Activated CD8-positive, alpha-beta T cell treated with anti-CD3 and anti-CD28 coated beads, Interleukin-2, amount 10 ng/mL, durations not matched to agents 7 days and 5 days (primary cell): ENCODE measurements at regions not wholly inside any gene's neighbourhood (a gene's known extent, or its start where the extent isn't known, plus 50 kb on each side); places are given as distances from the start of the nearest gene placed in this dataset.

Source experiments
- ATAC-seq: fragments of 150-1000 bp; cut with Tn5 transposase; one replicate; pipeline ENCODE4 v1.10.0; 2021; ENCODE audit warnings: moderate library complexity
- CTCF ChIA-PET: fragments of 350-600 bp; sonication (Branson Sonifier 250); formaldehyde crosslinking; loops from one replicate; lab custom pipeline; 2021; ENCODE audit warnings: antibody characterized with exemption; lab: Charles Lee
- POLR2A ChIA-PET: fragments of 350-600 bp; sonication (Branson Sonifier 250); formaldehyde crosslinking; loops from one replicate; lab custom pipeline; 2021; ENCODE audit warnings: antibody characterized with exemption; lab: Charles Lee
- DNase-seq: peaks from one replicate; pipeline ENCODE4 v3.0.0-alpha.2; 2020
- H3K27ac Mint-ChIP-seq: one replicate; pipeline ENCODE4 v1.8.0; 2021; ENCODE audit warnings: mild to moderate bottlenecking, mixed read lengths
- H3K27me3 Mint-ChIP-seq: one replicate; pipeline ENCODE4 v1.8.0; 2021; ENCODE audit warnings: low read depth, mixed read lengths
- H3K36me3 Mint-ChIP-seq: one replicate; pipeline ENCODE4 v1.8.0; 2021; ENCODE audit warnings: low read depth, mixed read lengths
- H3K4me1 Mint-ChIP-seq: one replicate; pipeline ENCODE4 v1.8.0; 2021; ENCODE audit warnings: low read depth, mixed read lengths
- H3K4me3 Mint-ChIP-seq: one replicate; pipeline ENCODE4 v1.8.0; 2021; ENCODE audit warnings: mild to moderate bottlenecking, mixed read lengths
- H3K9me3 Mint-ChIP-seq: one replicate; pipeline ENCODE4 v1.8.0; 2022; ENCODE audit warnings: mixed read lengths; ENCODE audit not compliant: insufficient read depth

DNA sequence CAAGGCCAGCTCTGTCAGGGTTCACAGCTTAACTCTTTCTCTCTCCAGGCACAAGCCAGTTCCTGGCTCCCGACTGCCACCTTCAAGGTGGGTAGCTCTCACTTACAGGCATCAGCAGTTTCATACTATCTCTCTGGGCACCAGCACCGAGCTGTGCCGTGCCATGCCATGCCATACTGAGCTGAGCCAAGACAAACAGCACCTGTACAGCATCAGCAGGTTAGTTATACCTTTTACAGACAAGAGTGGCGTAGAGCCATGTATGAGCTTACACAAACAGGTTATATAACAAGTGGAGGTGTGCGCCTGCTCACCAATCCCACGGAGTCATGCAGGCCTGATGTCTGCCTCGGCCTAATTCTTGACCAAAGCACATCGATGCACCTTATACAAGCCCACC lies 1098.7 kb downstream of the AACS start:
- no peaks in the 10 kb centered on the region for H3K4me1 Mint-ChIP-seq
- H3K27me3 Mint-ChIP-seq: no peaks in the 10 kb centered on the region
- DNase-seq: no peak
- no peak overlapping the region for H3K4me3 Mint-ChIP-seq
- ChIA-PET CTCF (no interaction called here), POLR2A (no interaction called here)
- no peaks in the 10 kb centered on the region for H3K9me3 Mint-ChIP-seq
- no peaks in the 10 kb centered on the region for H3K36me3 Mint-ChIP-seq
- no peak overlapping the region for H3K27ac Mint-ChIP-seq
- no peak for ATAC-seq

GRCh38 chr12:126171937-126172559 lies 1106.8 kb downstream of the AACS start:
- Mint-ChIP-seq H3K4me3 (no peak overlapping the region), H3K4me1 (no peaks in the 10 kb centered on the region), H3K27ac (no peak overlapping the region), H3K9me3 (no peaks in the 10 kb centered on the region), H3K36me3 (no peaks in the 10 kb centered on the region), H3K27me3 (no peaks in the 10 kb centered on the region)
- POLR2A ChIA-PET: no interaction called here
- CTCF ChIA-PET: no interaction called here
- DNase-seq (no peak), ATAC-seq (no peak)

DNA sequence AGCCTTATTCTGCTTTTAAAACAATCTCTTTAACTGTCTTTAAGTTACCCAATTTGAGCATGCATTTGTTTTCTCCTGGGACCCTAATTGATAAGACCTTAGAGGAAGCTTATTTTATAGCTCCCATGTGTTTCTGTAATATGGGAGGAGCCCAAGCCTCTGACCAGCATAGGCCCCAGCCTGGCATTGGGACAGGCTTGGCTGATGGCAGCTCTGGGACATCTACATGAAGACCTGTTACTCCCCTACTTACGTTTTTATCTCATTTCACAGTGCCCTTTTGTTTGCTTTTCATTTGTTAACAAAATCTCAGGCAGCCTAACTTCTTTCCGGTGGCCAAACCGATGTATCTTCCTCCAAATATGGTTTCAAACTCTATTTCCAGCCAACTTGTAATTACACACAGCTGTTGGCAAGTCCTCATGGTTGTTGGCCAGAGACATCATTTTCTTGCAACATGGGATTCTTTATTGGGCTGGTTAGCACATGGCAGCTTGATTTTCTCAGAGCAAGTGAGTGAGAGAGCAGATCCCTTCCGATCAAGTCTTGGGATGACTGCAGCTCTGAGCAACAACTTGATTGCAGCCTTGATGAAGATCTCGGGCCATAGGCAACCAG lies 1117.5 kb downstream of the AACS start:
- ChIA-PET CTCF (no interaction called here), POLR2A (no interaction called here)
- peaks cover 1% of the 10 kb centered on the region for H3K36me3 Mint-ChIP-seq
- ATAC-seq (no peak), DNase-seq (no peak)
- H3K9me3 Mint-ChIP-seq: peaks cover 6% of the 10 kb centered on the region
- no peaks in the 10 kb centered on the region for H3K4me1 Mint-ChIP-seq
- no peaks in the 10 kb centered on the region for H3K27me3 Mint-ChIP-seq
- no peak overlapping the region for H3K27ac Mint-ChIP-seq
- H3K4me3 Mint-ChIP-seq: no peak overlapping the region

- no peaks in the 10 kb centered on the region for H3K27me3 Mint-ChIP-seq
- H3K4me3 Mint-ChIP-seq: no peak overlapping the region
- CTCF ChIA-PET: no interaction called here
- DNase-seq: no peak
- peaks cover 6% of the 10 kb centered on the region for H3K9me3 Mint-ChIP-seq
- H3K4me1 Mint-ChIP-seq: no peaks in the 10 kb centered on the region
- peaks cover 1% of the 10 kb centered on the region for H3K36me3 Mint-ChIP-seq
- H3K27ac Mint-ChIP-seq: no peak overlapping the region
- no peak for ATAC-seq
- POLR2A ChIA-PET: no interaction called here
Observed at GRCh38 chr12:126185025-126185424, 1119.8 kb downstream of the AACS start.

DNA sequence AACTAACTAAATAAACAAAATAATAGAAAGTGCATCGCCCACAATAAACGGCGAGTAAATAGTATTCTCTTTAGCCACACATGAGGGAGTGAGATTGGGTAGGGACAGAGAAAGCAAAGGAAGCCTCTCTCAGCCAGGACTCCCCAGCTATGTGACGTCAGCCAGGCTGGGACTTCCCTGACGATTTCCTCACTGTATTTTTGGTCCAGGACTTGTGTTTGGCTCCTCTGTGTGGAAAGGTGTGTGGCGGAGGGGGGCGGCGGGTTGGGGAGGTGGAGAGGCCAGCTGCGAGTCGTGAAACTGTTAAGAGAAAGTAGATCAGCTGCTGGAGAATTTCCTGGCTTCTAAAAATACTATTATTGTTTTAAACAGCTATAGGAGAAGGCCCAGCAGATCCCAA lies 1124.6 kb downstream of the AACS start:
- POLR2A ChIA-PET: no interaction called here
- no peaks in the 10 kb centered on the region for H3K27me3 Mint-ChIP-seq
- no peaks in the 10 kb centered on the region for H3K36me3 Mint-ChIP-seq
- no peak overlapping the region for H3K27ac Mint-ChIP-seq
- CTCF ChIA-PET: no interaction called here
- ATAC-seq (no peak), DNase-seq (no peak)
- no peaks in the 10 kb centered on the region for H3K4me1 Mint-ChIP-seq
- peaks cover 9% of the 10 kb centered on the region for H3K9me3 Mint-ChIP-seq
- H3K4me3 Mint-ChIP-seq: no peak overlapping the region

DNA sequence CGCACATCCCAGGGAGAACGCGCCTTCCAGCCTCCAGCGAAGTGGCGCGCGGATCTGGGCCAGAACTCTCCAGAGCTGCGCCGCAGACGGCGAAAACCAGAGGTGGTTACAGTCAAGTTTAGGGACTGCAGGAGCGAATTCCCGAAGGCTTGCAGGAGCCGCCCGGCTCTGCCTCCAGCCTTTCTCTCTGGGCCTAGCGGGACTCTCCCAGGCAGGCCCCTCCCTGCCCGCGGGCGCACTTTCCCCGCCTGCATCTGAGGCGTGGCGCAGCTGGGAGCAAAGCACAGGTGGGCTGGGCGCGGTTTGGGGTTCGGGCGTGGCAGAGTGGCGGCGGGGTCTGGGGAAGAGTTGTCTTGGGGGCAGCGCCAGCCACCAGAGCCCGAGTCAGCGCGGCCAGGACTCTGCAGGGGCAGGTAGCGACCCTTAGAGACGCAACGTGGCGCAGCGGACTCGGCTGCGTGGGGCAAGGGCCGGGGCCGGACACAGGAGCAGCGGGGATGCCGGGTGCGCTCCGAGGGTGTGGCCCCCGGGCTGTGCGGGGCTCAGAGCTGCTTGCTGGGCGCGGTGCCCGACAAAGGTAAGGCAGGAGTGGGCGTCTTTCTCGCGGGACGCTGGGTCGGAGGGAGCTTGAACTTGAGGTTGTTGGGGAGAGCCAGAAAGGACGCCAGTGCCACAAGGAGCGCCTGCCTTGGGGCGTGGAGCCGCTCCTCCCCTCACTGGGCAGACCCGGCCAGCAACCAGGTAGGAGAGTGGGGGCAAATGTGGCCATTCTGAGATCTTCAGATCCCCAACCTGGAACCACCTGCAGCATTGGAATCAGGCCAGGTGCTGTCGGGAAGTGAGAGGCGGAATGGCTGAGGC lies 1126.0 kb downstream of the AACS start:
- ATAC-seq: no peak
- ChIA-PET POLR2A (no interaction called here), CTCF (no interaction called here)
- no peaks in the 10 kb centered on the region for H3K27me3 Mint-ChIP-seq
- no peak overlapping the region for H3K4me3 Mint-ChIP-seq
- H3K4me1 Mint-ChIP-seq: no peaks in the 10 kb centered on the region
- H3K9me3 Mint-ChIP-seq: peaks cover 9% of the 10 kb centered on the region
- H3K27ac Mint-ChIP-seq: no peak overlapping the region
- no peak for DNase-seq
- no peaks in the 10 kb centered on the region for H3K36me3 Mint-ChIP-seq

GRCh38 chr12:126191949-126192348 lies 1126.7 kb downstream of the AACS start:
- no peak overlapping the region for H3K4me3 Mint-ChIP-seq
- no peaks in the 10 kb centered on the region for H3K27me3 Mint-ChIP-seq
- no peak overlapping the region for H3K27ac Mint-ChIP-seq
- H3K36me3 Mint-ChIP-seq: no peaks in the 10 kb centered on the region
- H3K9me3 Mint-ChIP-seq: peaks cover 9% of the 10 kb centered on the region
- no peak for ATAC-seq
- POLR2A ChIA-PET: no interaction called here
- CTCF ChIA-PET: no interaction called here
- DNase-seq: no peak
- no peaks in the 10 kb centered on the region for H3K4me1 Mint-ChIP-seq

DNA sequence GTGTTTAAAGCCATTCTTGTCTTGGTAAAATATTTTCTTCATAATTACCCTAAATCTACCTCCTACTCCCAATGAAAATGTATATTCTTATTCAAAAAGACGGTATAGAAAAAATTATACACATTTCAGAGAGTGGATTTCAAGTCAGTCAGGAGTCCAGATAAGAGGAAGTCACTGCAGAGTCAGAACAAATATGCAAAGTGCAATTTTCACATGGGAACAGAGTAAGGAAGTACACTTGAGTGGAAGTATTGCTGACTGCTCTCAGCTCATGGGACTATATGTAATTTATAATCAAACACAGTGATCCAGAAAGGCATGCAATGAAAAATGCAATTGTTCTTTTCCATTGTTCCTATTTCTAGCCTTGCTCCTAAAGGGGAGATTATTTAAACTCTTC lies 1128.0 kb downstream of the AACS start:
- ATAC-seq: no peak
- Mint-ChIP-seq H3K27ac (no peak overlapping the region), H3K4me1 (no peaks in the 10 kb centered on the region), H3K36me3 (no peaks in the 10 kb centered on the region), H3K4me3 (no peak overlapping the region), H3K27me3 (no peaks in the 10 kb centered on the region), H3K9me3 (peaks cover 9% of the 10 kb centered on the region)
- CTCF ChIA-PET: no interaction called here
- POLR2A ChIA-PET: no interaction called here
- DNase-seq: no peak

GRCh38 chr12:126196263-126196662 lies 1131.0 kb downstream of the AACS start:
- ATAC-seq: no peak
- ChIA-PET CTCF (no interaction called here), POLR2A (no interaction called here)
- Mint-ChIP-seq H3K27ac (no peak overlapping the region), H3K27me3 (no peaks in the 10 kb centered on the region), H3K4me3 (no peak overlapping the region), H3K4me1 (no peaks in the 10 kb centered on the region), H3K9me3 (peaks cover 9% of the 10 kb centered on the region), H3K36me3 (no peaks in the 10 kb centered on the region)
- DNase-seq: no peak

DNA sequence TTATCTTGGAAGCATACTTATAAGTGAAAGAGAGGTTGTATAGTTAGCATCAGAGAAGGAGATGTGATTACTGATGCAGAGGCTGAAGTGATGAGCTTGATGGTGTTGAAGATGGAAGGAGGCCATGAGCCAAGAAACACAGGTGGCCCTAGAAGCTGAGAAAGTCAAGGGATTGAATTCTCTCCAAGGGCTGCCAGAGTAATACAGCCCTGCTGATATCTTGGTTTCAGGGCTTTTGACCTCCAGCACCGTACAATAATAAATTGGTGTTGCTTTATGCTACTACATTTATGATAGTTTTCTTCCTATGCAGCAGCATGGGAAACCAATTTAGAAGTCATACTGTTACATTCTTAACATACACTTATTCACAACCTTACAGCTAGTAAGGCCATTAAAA lies 1133.3 kb downstream of the AACS start:
- CTCF ChIA-PET: interaction anchor here (1.0 kb wide), 1 partner anchor 995 kb away, joined by 3 read pairs; no protein-coding TSS in a partner anchor
- DNase-seq: no peak
- no peaks in the 10 kb centered on the region for H3K4me1 Mint-ChIP-seq
- no peaks in the 10 kb centered on the region for H3K36me3 Mint-ChIP-seq
- POLR2A ChIA-PET: no interaction called here
- no peak overlapping the region for H3K27ac Mint-ChIP-seq
- no peaks in the 10 kb centered on the region for H3K27me3 Mint-ChIP-seq
- ATAC-seq: no peak
- no peak overlapping the region for H3K4me3 Mint-ChIP-seq
- H3K9me3 Mint-ChIP-seq: peaks cover 3% of the 10 kb centered on the region

- no peak for DNase-seq
- H3K4me1 Mint-ChIP-seq: no peaks in the 10 kb centered on the region
- CTCF ChIA-PET: interaction anchor here (1.0 kb wide), 1 partner anchor 996 kb away, joined by 3 read pairs; no protein-coding TSS in a partner anchor
Observed at GRCh38 chr12:126198966-126199692, 1133.9 kb downstream of the AACS start.

More at GRCh38 chr12:126198966-126199692, 1133.9 kb downstream of the AACS start:
- Mint-ChIP-seq H3K27me3 (no peaks in the 10 kb centered on the region), H3K9me3 (no peaks in the 10 kb centered on the region), H3K36me3 (no peaks in the 10 kb centered on the region), H3K4me3 (no peak overlapping the region), H3K27ac (no peak overlapping the region)
- ATAC-seq: no peak
- POLR2A ChIA-PET: no interaction called here
